ENCODE measurements at regions not wholly inside any gene's neighbourhood (a gene's known extent, or its start where the extent isn't known, plus 50 kb on each side); places are given as distances from the start of the nearest gene placed in this dataset.

DNA sequence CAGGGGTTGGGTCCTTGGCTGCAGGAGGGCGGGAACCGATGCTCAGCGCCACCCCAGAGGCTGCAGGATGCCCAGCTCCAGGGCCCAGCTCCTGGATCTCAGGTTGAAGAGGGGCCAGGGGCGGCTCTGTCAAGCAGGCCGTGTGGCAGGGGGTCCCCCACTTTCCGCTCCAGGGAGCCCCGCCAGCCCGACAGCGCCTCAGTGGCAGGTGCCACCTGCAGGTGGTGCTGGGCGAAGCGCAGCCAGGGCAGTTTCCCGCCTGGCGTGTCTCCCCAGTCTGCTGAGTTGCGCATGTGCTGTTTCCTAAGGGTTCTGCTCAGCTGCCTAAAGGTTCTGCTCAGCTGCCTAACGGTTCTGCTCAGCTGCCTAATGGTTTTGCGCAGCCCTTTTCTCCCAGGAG lies 442.1 kb downstream of the POTEH start:
- TF ChIP-seq, protein P1, sequence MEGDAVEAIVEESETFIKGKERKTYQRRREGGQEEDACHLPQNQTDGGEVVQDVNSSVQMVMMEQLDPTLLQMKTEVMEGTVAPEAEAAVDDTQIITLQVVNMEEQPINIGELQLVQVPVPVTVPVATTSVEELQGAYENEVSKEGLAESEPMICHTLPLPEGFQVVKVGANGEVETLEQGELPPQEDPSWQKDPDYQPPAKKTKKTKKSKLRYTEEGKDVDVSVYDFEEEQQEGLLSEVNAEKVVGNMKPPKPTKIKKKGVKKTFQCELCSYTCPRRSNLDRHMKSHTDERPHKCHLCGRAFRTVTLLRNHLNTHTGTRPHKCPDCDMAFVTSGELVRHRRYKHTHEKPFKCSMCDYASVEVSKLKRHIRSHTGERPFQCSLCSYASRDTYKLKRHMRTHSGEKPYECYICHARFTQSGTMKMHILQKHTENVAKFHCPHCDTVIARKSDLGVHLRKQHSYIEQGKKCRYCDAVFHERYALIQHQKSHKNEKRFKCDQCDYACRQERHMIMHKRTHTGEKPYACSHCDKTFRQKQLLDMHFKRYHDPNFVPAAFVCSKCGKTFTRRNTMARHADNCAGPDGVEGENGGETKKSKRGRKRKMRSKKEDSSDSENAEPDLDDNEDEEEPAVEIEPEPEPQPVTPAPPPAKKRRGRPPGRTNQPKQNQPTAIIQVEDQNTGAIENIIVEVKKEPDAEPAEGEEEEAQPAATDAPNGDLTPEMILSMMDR (IDR thresholded peaks at IDR 0.05), result no peak

GRCh38 chr22:16146916-16147315 lies 445.7 kb downstream of the CCT8L2 start:
- TF ChIP-seq, protein P1 (IDR thresholded peaks at IDR 0.05), result peak; percentile 61
